SK-N-SH (cell line): ENCODE measurements at regions not wholly inside any gene's neighbourhood (a gene's known extent, or its start where the extent isn't known, plus 50 kb on each side); places are given as distances from the start of the nearest gene placed in this dataset.

Experiments used
- ELF1 ChIP-seq: IDR thresholded peaks from 2 replicates; pipeline ENCODE4 v1.4.0; 2012
- EP300 ChIP-seq, 2 experiments: IDR thresholded peaks; 2 replicates each; pipeline versions ENCODE4 v1.4.0 to v1.6.1; 2012; ENCODE audit warnings: borderline replicate concordance in 1 of 2, low read depth in 1 of 2, low read length in 1 of 2
- EZH2phosphoT487 ChIP-seq: fragments of 200-600 bp; sonication (generic); IDR thresholded peaks from 2 replicates; pipeline ENCODE4 v1.6.1; 2017; ENCODE audit warnings: low read depth, mixed run types, mild to moderate bottlenecking, antibody characterized with exemption, moderate library complexity, borderline replicate concordance
- FOXJ3 ChIP-seq: sonication (generic); formaldehyde crosslinking; IDR thresholded peaks from 2 replicates; pipeline ENCODE4 v1.5.1; 2020; ENCODE audit warnings: mild to moderate bottlenecking, missing genetic modification reagents
- GABPA ChIP-seq: IDR thresholded peaks from 2 replicates; pipeline ENCODE4 v1.4.0; 2012; ENCODE audit warnings: low read depth, mild to moderate bottlenecking
- RFX5 ChIP-seq: IDR thresholded peaks from 2 replicates; pipeline ENCODE4 v1.6.1; 2012; ENCODE audit warnings: mild to moderate bottlenecking, improper control_type of control experiment, low read length
- TAF1 ChIP-seq: IDR thresholded peaks from 2 replicates; pipeline ENCODE4 v1.6.1; 2012; ENCODE audit warnings: low read depth, mild to moderate bottlenecking, low read length, moderate library complexity, borderline replicate concordance
- YY1 ChIP-seq: IDR thresholded peaks from 2 replicates; pipeline ENCODE4 v1.4.0; 2012; ENCODE audit warnings: low read depth, mild to moderate bottlenecking
- TF ChIP-seq, protein P1 (sequence below): fragments of 200-600 bp; sonication (generic); IDR thresholded peaks from 2 replicates; pipeline ENCODE4 v1.6.1; 2017; ENCODE audit warnings: antibody characterized with exemption, mild to moderate bottlenecking, moderate library complexity
- TF ChIP-seq, protein P2 (sequence below): IDR thresholded peaks from 2 replicates; pipeline ENCODE4; 2012
- TF ChIP-seq, protein P3 (sequence below): fragments of 150-350 bp; IDR thresholded peaks from 2 replicates; pipeline ENCODE4 v1.6.1; 2016; ENCODE audit warnings: mild to moderate bottlenecking, low read depth, low read length
- TF ChIP-seq, protein P4 (sequence below): IDR thresholded peaks from 2 replicates; pipeline ENCODE4 v1.4.0; 2012; ENCODE audit warnings: low read depth, borderline replicate concordance

DNA sequence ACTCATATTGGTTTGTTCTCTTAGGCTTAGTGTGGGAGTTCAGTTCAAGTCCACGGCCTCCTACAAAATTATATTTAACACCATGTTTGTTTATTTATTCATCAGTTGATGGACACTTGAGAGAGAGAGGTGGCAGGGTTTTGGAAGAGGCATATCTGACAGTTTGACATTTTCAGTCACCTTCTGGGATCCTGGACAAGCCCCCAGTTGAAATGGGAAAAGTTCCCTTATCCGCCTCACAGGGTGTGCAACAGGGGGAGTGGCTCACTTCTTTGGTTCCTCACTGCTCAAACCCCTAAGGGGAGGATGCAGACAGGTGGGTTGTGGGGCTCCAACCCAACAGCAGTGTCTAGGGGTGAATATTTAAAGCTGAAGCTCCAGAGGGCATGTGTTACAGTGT is 52.3 kb upstream of the TNFSF18 start:
- TF ChIP-seq, protein P1, sequence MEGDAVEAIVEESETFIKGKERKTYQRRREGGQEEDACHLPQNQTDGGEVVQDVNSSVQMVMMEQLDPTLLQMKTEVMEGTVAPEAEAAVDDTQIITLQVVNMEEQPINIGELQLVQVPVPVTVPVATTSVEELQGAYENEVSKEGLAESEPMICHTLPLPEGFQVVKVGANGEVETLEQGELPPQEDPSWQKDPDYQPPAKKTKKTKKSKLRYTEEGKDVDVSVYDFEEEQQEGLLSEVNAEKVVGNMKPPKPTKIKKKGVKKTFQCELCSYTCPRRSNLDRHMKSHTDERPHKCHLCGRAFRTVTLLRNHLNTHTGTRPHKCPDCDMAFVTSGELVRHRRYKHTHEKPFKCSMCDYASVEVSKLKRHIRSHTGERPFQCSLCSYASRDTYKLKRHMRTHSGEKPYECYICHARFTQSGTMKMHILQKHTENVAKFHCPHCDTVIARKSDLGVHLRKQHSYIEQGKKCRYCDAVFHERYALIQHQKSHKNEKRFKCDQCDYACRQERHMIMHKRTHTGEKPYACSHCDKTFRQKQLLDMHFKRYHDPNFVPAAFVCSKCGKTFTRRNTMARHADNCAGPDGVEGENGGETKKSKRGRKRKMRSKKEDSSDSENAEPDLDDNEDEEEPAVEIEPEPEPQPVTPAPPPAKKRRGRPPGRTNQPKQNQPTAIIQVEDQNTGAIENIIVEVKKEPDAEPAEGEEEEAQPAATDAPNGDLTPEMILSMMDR = no peak
- no peak for TF ChIP-seq YY1
- TF ChIP-seq, protein P2, sequence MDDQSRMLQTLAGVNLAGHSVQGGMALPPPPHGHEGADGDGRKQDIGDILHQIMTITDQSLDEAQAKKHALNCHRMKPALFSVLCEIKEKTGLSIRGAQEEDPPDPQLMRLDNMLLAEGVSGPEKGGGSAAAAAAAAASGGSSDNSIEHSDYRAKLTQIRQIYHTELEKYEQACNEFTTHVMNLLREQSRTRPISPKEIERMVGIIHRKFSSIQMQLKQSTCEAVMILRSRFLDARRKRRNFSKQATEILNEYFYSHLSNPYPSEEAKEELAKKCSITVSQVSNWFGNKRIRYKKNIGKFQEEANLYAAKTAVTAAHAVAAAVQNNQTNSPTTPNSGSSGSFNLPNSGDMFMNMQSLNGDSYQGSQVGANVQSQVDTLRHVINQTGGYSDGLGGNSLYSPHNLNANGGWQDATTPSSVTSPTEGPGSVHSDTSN = no peak
- TF ChIP-seq RFX5 = no peak
- no peak for TF ChIP-seq EZH2phosphoT487
- TF ChIP-seq, protein P3, sequence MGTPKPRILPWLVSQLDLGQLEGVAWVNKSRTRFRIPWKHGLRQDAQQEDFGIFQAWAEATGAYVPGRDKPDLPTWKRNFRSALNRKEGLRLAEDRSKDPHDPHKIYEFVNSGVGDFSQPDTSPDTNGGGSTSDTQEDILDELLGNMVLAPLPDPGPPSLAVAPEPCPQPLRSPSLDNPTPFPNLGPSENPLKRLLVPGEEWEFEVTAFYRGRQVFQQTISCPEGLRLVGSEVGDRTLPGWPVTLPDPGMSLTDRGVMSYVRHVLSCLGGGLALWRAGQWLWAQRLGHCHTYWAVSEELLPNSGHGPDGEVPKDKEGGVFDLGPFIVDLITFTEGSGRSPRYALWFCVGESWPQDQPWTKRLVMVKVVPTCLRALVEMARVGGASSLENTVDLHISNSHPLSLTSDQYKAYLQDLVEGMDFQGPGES = no peak
- TF ChIP-seq TAF1 = no peak
- TF ChIP-seq GABPA = no peak
- TF ChIP-seq, protein P4, sequence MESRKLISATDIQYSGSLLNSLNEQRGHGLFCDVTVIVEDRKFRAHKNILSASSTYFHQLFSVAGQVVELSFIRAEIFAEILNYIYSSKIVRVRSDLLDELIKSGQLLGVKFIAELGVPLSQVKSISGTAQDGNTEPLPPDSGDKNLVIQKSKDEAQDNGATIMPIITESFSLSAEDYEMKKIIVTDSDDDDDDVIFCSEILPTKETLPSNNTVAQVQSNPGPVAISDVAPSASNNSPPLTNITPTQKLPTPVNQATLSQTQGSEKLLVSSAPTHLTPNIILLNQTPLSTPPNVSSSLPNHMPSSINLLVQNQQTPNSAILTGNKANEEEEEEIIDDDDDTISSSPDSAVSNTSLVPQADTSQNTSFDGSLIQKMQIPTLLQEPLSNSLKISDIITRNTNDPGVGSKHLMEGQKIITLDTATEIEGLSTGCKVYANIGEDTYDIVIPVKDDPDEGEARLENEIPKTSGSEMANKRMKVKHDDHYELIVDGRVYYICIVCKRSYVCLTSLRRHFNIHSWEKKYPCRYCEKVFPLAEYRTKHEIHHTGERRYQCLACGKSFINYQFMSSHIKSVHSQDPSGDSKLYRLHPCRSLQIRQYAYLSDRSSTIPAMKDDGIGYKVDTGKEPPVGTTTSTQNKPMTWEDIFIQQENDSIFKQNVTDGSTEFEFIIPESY = no peak
- no peak for TF ChIP-seq EP300 (IDR thresholded peaks at IDR 0.05; ENCODE audit: borderline replicate concordance in 1 of 2, low read depth in 1 of 2, low read length in 1 of 2)
- TF ChIP-seq FOXJ3 (CRISPR knock-in tag) = no peak
- TF ChIP-seq ELF1 = no peak
